ENCODE measurements at regions not wholly inside any gene's neighbourhood (a gene's known extent, or its start where the extent isn't known, plus 50 kb on each side); places are given as distances from the start of the nearest gene placed in this dataset.

GRCh38 chr11:69387409-69387885 is 93.5 kb downstream of the MYEOV start:
- Histone ChIP-seq H3K4me3 (ENCODE audit: low read depth, low read length) (no peak overlapping the region), H3K36me3 (no peaks in the 10 kb centered on the region), H3K4me1 (no peaks in the 10 kb centered on the region), H3K27me3 (no peaks in the 10 kb centered on the region), H3K9me3 (no peaks in the 10 kb centered on the region)
- no peak for DNase-seq
- TF ChIP-seq CTCF (IDR thresholded peaks at IDR 0.05; ENCODE audit: low read depth, low read length) = no peak

- TF ChIP-seq CTCF (IDR thresholded peaks at IDR 0.05; ENCODE audit: low read depth, low read length) = no peak
- Histone ChIP-seq H3K36me3 (no peaks in the 10 kb centered on the region), H3K27me3 (no peaks in the 10 kb centered on the region), H3K9me3 (no peaks in the 10 kb centered on the region), H3K4me1 (no peaks in the 10 kb centered on the region), H3K4me3 (ENCODE audit: low read depth, low read length) (no peak overlapping the region)
- DNase-seq = no peak
Measured at GRCh38 chr11:69388210-69388609, 93.3 kb upstream of the LINC01488 start.

GRCh38 chr11:69388661-69389060 is 92.8 kb upstream of the LINC01488 start:
- H3K27me3 ChIP-seq = no peaks in the 10 kb centered on the region
- TF ChIP-seq CTCF (IDR thresholded peaks at IDR 0.05; ENCODE audit: low read depth, low read length) = no peak
- H3K4me3 ChIP-seq (ENCODE audit: low read depth, low read length) = no peak overlapping the region
- no peaks in the 10 kb centered on the region for H3K4me1 ChIP-seq
- DNase-seq = no peak
- H3K36me3 ChIP-seq = no peaks in the 10 kb centered on the region
- no peaks in the 10 kb centered on the region for H3K9me3 ChIP-seq

GRCh38 chr11:69390561-69390960 is 90.9 kb upstream of the LINC01488 start:
- H3K9me3 ChIP-seq = no peaks in the 10 kb centered on the region
- H3K36me3 ChIP-seq = no peaks in the 10 kb centered on the region
- H3K4me1 ChIP-seq = no peaks in the 10 kb centered on the region
- TF ChIP-seq CTCF (IDR thresholded peaks at IDR 0.05; ENCODE audit: low read depth, low read length) = no peak
- H3K4me3 ChIP-seq (ENCODE audit: low read depth, low read length) = no peak overlapping the region
- no peaks in the 10 kb centered on the region for H3K27me3 ChIP-seq
- no peak for DNase-seq

- Histone ChIP-seq H3K4me1 (no peaks in the 10 kb centered on the region), H3K27me3 (no peaks in the 10 kb centered on the region), H3K4me3 (ENCODE audit: low read depth, low read length) (no peak overlapping the region), H3K36me3 (no peaks in the 10 kb centered on the region), H3K9me3 (no peaks in the 10 kb centered on the region)
- TF ChIP-seq CTCF (IDR thresholded peaks at IDR 0.05; ENCODE audit: low read depth, low read length) = no peak
- DNase-seq = no peak
Measured at GRCh38 chr11:69391192-69392103, 90.0 kb upstream of the LINC01488 start.

GRCh38 chr11:69392104-69392653 is 89.3 kb upstream of the LINC01488 start:
- no peaks in the 10 kb centered on the region for H3K36me3 ChIP-seq
- no peaks in the 10 kb centered on the region for H3K9me3 ChIP-seq
- no peak overlapping the region for H3K4me3 ChIP-seq (ENCODE audit: low read depth, low read length)
- H3K27me3 ChIP-seq = no peaks in the 10 kb centered on the region
- DNase-seq = no peak
- H3K4me1 ChIP-seq = no peaks in the 10 kb centered on the region
- TF ChIP-seq CTCF (IDR thresholded peaks at IDR 0.05; ENCODE audit: low read depth, low read length) = no peak

All from BE2C (cell line).